Endothelial cell (in vitro differentiated cells): ENCODE measurements at regions not wholly inside any gene's neighbourhood (a gene's known extent, or its start where the extent isn't known, plus 50 kb on each side); places are given as distances from the start of the nearest gene placed in this dataset.
A peak's percentile ranks its signal among the peaks of the same experiment; 100 is the strongest.

Source experiments
- DNase-seq: peaks from one replicate; pipeline ENCODE4 v3.0.0; 2021; ENCODE audit warnings: low spot score
- H3K27ac Mint-ChIP-seq: one replicate; pipeline ENCODE4 v1.8.0; 2021; ENCODE audit warnings: mixed read lengths, inconsistent platforms; ENCODE audit not compliant: unreplicated experiment
- H3K27me3 Mint-ChIP-seq: one replicate; pipeline ENCODE4 v1.8.0; 2021; ENCODE audit warnings: mild to moderate bottlenecking, moderate library complexity, mixed read lengths, inconsistent platforms; ENCODE audit not compliant: unreplicated experiment
- H3K36me3 Mint-ChIP-seq: one replicate; pipeline ENCODE4 v1.8.0; 2021; ENCODE audit warnings: mild to moderate bottlenecking, low read depth, mixed read lengths, inconsistent platforms; ENCODE audit not compliant: unreplicated experiment
- H3K4me1 Mint-ChIP-seq: one replicate; pipeline ENCODE4 v1.8.0; 2021; ENCODE audit warnings: mild to moderate bottlenecking, mixed read lengths, inconsistent platforms; ENCODE audit not compliant: unreplicated experiment
- H3K4me3 Mint-ChIP-seq: one replicate; pipeline ENCODE4 v1.8.0; 2021; ENCODE audit warnings: mild to moderate bottlenecking, mixed read lengths, inconsistent platforms; ENCODE audit not compliant: unreplicated experiment
- H3K9me3 Mint-ChIP-seq: one replicate; pipeline ENCODE4 v1.8.0; 2021; ENCODE audit warnings: mixed read lengths, inconsistent platforms; ENCODE audit not compliant: unreplicated experiment
- TF ChIP-seq, protein P1 (sequence below): fragments of 200-600 bp; sonication (generic); IDR thresholded peaks from one replicate; pipeline ENCODE4 v1.5.0; 2021; ENCODE audit warnings: antibody characterized with exemption; ENCODE audit not compliant: unreplicated experiment

DNA sequence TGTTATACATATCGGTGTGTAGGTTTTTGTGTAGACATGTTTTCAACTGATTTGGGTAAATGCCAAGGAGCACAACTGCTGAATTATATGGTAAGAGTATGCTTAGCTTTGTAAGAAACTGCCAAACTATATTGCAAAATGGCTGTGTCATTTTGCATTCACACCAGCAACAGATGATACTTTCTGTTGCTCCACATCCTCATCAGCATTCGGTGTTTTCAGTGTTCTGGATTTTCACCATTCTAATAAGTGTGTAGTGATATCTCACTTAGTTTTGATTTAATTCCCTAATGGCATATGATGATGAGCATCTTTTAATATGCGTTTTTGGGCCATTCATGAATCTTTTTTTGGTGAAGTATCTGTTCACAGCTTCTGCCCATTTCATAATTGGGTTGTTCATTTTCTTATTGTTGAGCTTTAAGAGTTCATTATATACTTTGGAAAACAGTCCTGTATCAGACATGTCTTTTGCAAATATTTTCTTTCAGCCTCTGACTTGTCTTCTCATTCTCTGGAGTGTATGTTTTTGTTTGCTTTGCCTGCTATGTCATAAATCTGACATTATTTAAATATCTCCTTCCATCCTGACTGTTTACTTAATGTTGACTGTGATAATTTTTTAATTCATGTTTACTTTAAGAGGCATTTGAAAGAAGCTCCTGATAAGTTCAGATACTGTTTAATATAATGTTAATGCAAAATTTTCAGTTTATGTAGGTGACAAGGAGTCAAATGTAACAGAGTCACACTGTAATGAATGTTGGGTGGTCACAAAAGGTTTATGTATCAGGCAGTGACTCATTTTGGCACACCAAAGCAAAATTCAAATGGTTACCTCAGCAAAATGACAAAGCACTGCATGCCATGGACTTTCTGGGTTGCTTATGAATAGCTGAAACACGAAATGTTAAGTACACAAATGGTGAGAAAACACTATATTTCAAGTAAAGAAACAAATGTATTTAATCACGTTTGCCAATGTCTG is 181.1 kb upstream of the DAB2 start:
- Mint-ChIP-seq H3K27ac (no peak overlapping the region), H3K4me3 (no peak overlapping the region), H3K4me1 (peaks cover 10% of the 10 kb centered on the region), H3K36me3 (no peaks in the 10 kb centered on the region), H3K9me3 (no peaks in the 10 kb centered on the region), H3K27me3 (peaks cover 6% of the 10 kb centered on the region)
- TF ChIP-seq, protein P1, sequence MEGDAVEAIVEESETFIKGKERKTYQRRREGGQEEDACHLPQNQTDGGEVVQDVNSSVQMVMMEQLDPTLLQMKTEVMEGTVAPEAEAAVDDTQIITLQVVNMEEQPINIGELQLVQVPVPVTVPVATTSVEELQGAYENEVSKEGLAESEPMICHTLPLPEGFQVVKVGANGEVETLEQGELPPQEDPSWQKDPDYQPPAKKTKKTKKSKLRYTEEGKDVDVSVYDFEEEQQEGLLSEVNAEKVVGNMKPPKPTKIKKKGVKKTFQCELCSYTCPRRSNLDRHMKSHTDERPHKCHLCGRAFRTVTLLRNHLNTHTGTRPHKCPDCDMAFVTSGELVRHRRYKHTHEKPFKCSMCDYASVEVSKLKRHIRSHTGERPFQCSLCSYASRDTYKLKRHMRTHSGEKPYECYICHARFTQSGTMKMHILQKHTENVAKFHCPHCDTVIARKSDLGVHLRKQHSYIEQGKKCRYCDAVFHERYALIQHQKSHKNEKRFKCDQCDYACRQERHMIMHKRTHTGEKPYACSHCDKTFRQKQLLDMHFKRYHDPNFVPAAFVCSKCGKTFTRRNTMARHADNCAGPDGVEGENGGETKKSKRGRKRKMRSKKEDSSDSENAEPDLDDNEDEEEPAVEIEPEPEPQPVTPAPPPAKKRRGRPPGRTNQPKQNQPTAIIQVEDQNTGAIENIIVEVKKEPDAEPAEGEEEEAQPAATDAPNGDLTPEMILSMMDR, result no peak
- DNase-seq, result no peak

DNA sequence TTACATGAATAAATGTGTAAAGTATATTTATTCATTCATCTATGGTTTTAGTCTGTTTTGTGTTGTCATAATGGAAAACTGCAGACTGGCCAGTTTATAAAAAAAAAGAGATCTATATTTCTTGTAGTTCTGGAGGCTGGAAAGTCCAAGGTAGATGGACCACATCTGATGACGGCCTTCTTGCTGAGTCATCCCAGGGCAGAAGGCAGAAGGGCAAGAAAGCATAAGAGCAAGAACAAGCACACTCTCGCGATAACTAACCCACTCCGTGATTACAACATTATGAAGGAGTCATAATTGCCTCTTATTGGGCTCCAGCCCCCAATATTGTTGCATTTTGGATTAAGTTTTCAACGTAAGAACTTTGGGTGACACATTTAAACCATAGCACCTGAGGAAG is 180.4 kb upstream of the DAB2 start:
- no peaks in the 10 kb centered on the region for H3K9me3 Mint-ChIP-seq
- H3K27me3 Mint-ChIP-seq, result peaks cover 6% of the 10 kb centered on the region
- no peaks in the 10 kb centered on the region for H3K36me3 Mint-ChIP-seq
- H3K27ac Mint-ChIP-seq, result no peak overlapping the region
- no peak overlapping the region for H3K4me3 Mint-ChIP-seq
- no peak for DNase-seq
- TF ChIP-seq, protein P1, result no peak
- H3K4me1 Mint-ChIP-seq, result peaks cover 10% of the 10 kb centered on the region

DNA sequence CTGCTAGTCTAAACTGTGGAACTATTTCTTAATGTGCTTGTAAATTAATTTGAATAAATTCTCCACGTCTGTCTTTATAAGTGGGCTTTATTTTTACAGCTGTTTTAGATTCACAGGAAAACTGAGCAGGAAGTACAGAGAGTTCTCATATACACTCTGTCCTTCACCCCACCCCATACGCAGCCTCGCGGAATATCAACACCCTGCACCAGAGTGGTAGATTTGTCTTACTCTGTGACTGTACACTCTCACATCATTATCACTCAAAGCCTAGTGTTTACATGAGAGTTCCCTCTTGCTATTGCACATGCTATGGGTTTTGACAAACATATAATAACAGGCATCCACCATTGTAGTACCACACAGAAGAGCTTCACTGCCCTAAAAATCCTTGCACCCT is 179.7 kb upstream of the DAB2 start:
- no peaks in the 10 kb centered on the region for H3K36me3 Mint-ChIP-seq
- TF ChIP-seq, protein P1, result no peak
- no peaks in the 10 kb centered on the region for H3K9me3 Mint-ChIP-seq
- peaks cover 3% of the 10 kb centered on the region for H3K27me3 Mint-ChIP-seq
- peaks cover 10% of the 10 kb centered on the region for H3K4me1 Mint-ChIP-seq
- no peak for DNase-seq
- H3K27ac Mint-ChIP-seq, result no peak overlapping the region
- H3K4me3 Mint-ChIP-seq, result no peak overlapping the region

DNA sequence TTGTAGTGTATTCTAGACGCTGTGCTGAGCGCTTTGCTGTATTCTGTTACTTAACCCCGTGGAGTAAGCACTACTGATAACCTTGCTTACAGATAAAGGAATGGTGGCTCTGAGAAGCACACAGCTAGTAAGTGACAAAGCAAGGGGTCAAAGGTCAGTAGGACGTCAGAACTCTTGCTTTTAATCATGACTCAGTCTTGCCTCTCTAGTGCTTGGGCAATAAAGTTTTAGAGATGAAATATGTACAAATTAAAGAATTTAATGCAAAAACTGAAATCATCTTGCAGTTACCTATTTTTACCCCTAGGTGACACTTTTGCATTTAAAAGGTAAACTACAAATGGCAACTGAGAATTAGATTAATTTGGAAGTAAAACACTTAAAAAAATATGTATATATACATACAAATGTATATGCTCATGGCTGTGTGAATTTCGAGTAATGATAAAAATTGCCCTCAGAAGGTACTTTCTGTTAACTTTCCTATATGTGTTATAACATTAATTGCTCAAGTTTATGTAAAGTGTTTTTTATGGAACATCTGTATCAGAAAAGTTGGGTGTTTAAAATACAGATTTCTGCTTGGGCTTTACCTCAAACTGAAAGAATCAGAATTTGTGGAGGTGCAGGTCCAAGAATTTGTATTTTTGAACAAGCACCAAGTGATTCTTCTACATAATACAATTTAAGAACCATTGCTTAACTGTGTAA is 175.1 kb upstream of the DAB2 start:
- Mint-ChIP-seq H3K4me1 (peaks cover 10% of the 10 kb centered on the region), H3K9me3 (no peaks in the 10 kb centered on the region), H3K27me3 (no peaks in the 10 kb centered on the region), H3K36me3 (no peaks in the 10 kb centered on the region), H3K4me3 (no peak overlapping the region), H3K27ac (no peak overlapping the region)
- no peak for DNase-seq
- TF ChIP-seq, protein P1, result peak; percentile 81
